Adrenal gland (tissue), 9 donors: ENCODE measurements at regions not wholly inside any gene's neighbourhood (a gene's known extent, or its start where the extent isn't known, plus 50 kb on each side); places are given as distances from the start of the nearest gene placed in this dataset.

Source experiments
- DNase-seq, 7 donors: peaks; one replicate each; pipeline ENCODE4 v3.0.0-alpha.2; 2019 to 2020
- H3K27ac ChIP-seq, 5 donors: fragments of 200-600 bp; sonication (generic) in 4 of 5; 1 replicate in 3 of 5; 2 replicates in 2 of 5; pipeline versions ENCODE4 v1.5.1 to v1.8.0; 2016 to 2020; ENCODE audit warnings: mild to moderate bottlenecking in 1 of 5
- H3K27me3 ChIP-seq: fragments of 200-600 bp; 2 replicates; pipeline ENCODE4 v1.8.0; 2021
- H3K36me3 ChIP-seq, 2 donors: fragments of 200-600 bp; replicated peaks in 1 of 2; 1 replicate in 1 of 2; 2 replicates in 1 of 2; pipeline versions ENCODE4 v1.5.1 to v1.8.0; 2018 to 2022
- H3K4me1 ChIP-seq, 2 donors: fragments of 200-600 bp; replicated peaks in 1 of 2; 1 replicate in 1 of 2; 2 replicates in 1 of 2; pipeline versions ENCODE4 v1.5.1 to v1.8.0; 2018 to 2021
- H3K4me3 ChIP-seq, 4 donors: fragments of 200-600 bp; sonication (generic) in 3 of 4; one replicate each; pipeline ENCODE4 v1.5.1; 2016 to 2018
- H3K9me3 ChIP-seq, 3 donors: fragments of 200-600 bp; sonication (generic) in 1 of 3; replicated peaks in 1 of 3; 1 replicate in 2 of 3; 2 replicates in 1 of 3; pipeline versions ENCODE4 v1.5.1 to v1.8.0; 2016 to 2021
- CTCF ChIP-seq, 6 experiments: fragments of 450-650 bp in 4 of 6; fragments of 200-600 bp in 2 of 6; sonication (generic) in 1 of 6; IDR thresholded peaks; 1 replicate in 5 of 6; 2 replicates in 1 of 6; pipeline versions ENCODE4 v1.5.1 to v1.8.0; 2016 to 2021; ENCODE audit warnings: antibody characterized with exemption in 6 of 6, mild to moderate bottlenecking in 2 of 6, moderate library complexity in 1 of 6
- POLR2A ChIP-seq, 2 donors: fragments of 450-650 bp; IDR thresholded peaks; one replicate each; pipeline ENCODE4 v1.6.1; 2017; ENCODE audit warnings: antibody characterized with exemption in 2 of 2, mild to moderate bottlenecking in 2 of 2, moderate library complexity in 1 of 2
- WGBS, 4 donors: extraction: QIAGEN DNeasy Blood & Tissue Kit in 2 of 4; methylation state at CpG; one replicate each; pipeline versions ENCODE4 v1.1.5 to v1.1.7; 2013 to 2017; 5-methylcytosine and 5-hydroxymethylcytosine counted together
- intact Hi-C, 2 donors: fragments of 100-400 bp; cut with DNase I; formaldehyde crosslinking; loops; one replicate each; pipeline versions ENCODE4 v1.14.1 to v1.15.0; 2022 to 2023
- donor health status: healthy with polysubstance abuse.
- donor health status: Bipolar disorder and iron deficiency.
- donor health status: DM: yes; HTN: yes; CAD: no.
- donor health status: DM: no; HTN: no; CAD: no.
- donor health status: DM: no; HTN: no; CAD: no.

GRCh38 chrX:43317378-43317777 is 338.7 kb upstream of the MAOA start:
- no peak overlapping the region for H3K27ac ChIP-seq
- H3K36me3 ChIP-seq = no peaks in the 10 kb centered on the region
- DNase-seq = no peak
- TF ChIP-seq CTCF (IDR thresholded peaks at IDR 0.05) (no peak), POLR2A (IDR thresholded peaks at IDR 0.05) (no peak)
- H3K9me3 ChIP-seq = no peaks in the 10 kb centered on the region
- H3K4me3 ChIP-seq = no peak overlapping the region
- H3K4me1 ChIP-seq = no peaks in the 10 kb centered on the region
- peaks cover 5% of the 10 kb centered on the region for H3K27me3 ChIP-seq
- 68 to 84% (median 80%) methylated on average over 1 of the region's 1 CpG; no CpG with 5 or more reads in 1 of the 4 donors for WGBS, 4 donors
- intact Hi-C loops = no loop called here

GRCh38 chrX:43328358-43328946 is 327.6 kb upstream of the MAOA start:
- TF ChIP-seq POLR2A (IDR thresholded peaks at IDR 0.05) (no peak), CTCF (IDR thresholded peaks at IDR 0.05) (no peak)
- H3K4me1 ChIP-seq = no peaks in the 10 kb centered on the region
- H3K4me3 ChIP-seq = no peak overlapping the region
- no peak overlapping the region for H3K27ac ChIP-seq
- no peaks in the 10 kb centered on the region for H3K36me3 ChIP-seq
- H3K27me3 ChIP-seq = no peaks in the 10 kb centered on the region
- H3K9me3 ChIP-seq = no peaks in the 10 kb centered on the region
- DNase-seq = peak in 1 of 7 donors; percentile 0
- intact Hi-C loops = no loop called here
- WGBS, 4 donors = 51 to 79% (median 67%) methylated on average over 3 to 9 of the region's 9 CpGs

GRCh38 chrX:43333543-43333942 is 322.6 kb upstream of the MAOA start:
- H3K4me3 ChIP-seq = no peak overlapping the region
- no peaks in the 10 kb centered on the region for H3K9me3 ChIP-seq
- H3K27me3 ChIP-seq = no peaks in the 10 kb centered on the region
- no peaks in the 10 kb centered on the region for H3K36me3 ChIP-seq
- 63 to 81% (median 77%) methylated on average over 1 of the region's 1 CpG for WGBS, 4 donors
- no peaks in the 10 kb centered on the region for H3K4me1 ChIP-seq
- no peak overlapping the region for H3K27ac ChIP-seq
- no peak for DNase-seq
- intact Hi-C loops = no loop called here
- TF ChIP-seq CTCF (IDR thresholded peaks at IDR 0.05) (no peak), POLR2A (IDR thresholded peaks at IDR 0.05) (no peak)

GRCh38 chrX:43345166-43345565 is 310.9 kb upstream of the MAOA start:
- intact Hi-C loops = no loop called here
- WGBS, 4 donors = 68 to 97% (median 86%) methylated on average over 2 of the region's 2 CpGs
- no peak overlapping the region for H3K27ac ChIP-seq
- H3K27me3 ChIP-seq = peaks cover 18% of the 10 kb centered on the region
- no peak overlapping the region for H3K4me3 ChIP-seq
- DNase-seq = no peak
- H3K36me3 ChIP-seq = no peaks in the 10 kb centered on the region
- no peaks in the 10 kb centered on the region for H3K9me3 ChIP-seq
- H3K4me1 ChIP-seq = no peaks in the 10 kb centered on the region
- TF ChIP-seq POLR2A (IDR thresholded peaks at IDR 0.05) = no peak
- no peak for TF ChIP-seq CTCF (IDR thresholded peaks at IDR 0.05)
